GM12878 (cell line): ENCODE measurements at regions not wholly inside any gene's neighbourhood (a gene's known extent, or its start where the extent isn't known, plus 50 kb on each side); places are given as distances from the start of the nearest gene placed in this dataset.

Experiments
- ATAC-seq: fragments of 200-7000 bp; cut with Tn5 transposase; 3 replicates; pipeline ENCODE4 v1.9.1; 2020; ENCODE audit warnings: mild to moderate bottlenecking, moderate library complexity
- BruUV-seq: library from RNA; stranded (reverse); fragments of 400-500 nt; replicated peaks from 2 replicates; lab custom pipeline; 2021; lab: Mats Ljungman, UMichigan
- CTCF ChIA-PET: fragments of 300-600 bp; sonication (Branson Sonifier 250); formaldehyde crosslinking; extraction: SDS; loops from one replicate; lab custom pipeline; 2021; ENCODE audit warnings: inconsistent platforms; lab: Yijun Ruan, JAX
- POLR2A ChIA-PET: fragments of 350-600 bp; formaldehyde crosslinking; extraction: SDS; loops from one replicate; lab custom pipeline; 2021; ENCODE audit warnings: inconsistent platforms; lab: Charles Lee
- RAD21 ChIA-PET: fragments of 300-600 bp; sonication (Branson Sonifier 250); formaldehyde crosslinking; loops from one replicate; lab custom pipeline; 2023; ENCODE audit warnings: antibody characterized with exemption; ENCODE audit not compliant: unreplicated experiment; lab: Charles Lee
- SMC1A ChIA-PET: fragments of 300-600 bp; sonication (Branson Sonifier 250); formaldehyde crosslinking; loops from one replicate; lab custom pipeline; 2023; ENCODE audit not compliant: unreplicated experiment, uncharacterized antibody; lab: Charles Lee
- DNase-seq: peaks from one replicate; pipeline ENCODE4 v3.0.0-alpha.2; 2011; ENCODE audit warnings: low read depth, low spot score
- FAIRE-seq: peaks from 3 replicates; lab custom pipeline; 2011; peaks lifted over from hg19 to GRCh38; lab: Jason Lieb, UNC
- H2AFZ ChIP-seq: 2 replicates; pipeline ENCODE4 v1.6.0; 2011; ENCODE audit warnings: low read depth, low read length, control low read depth; ENCODE audit not compliant: control insufficient read depth
- H3K27ac ChIP-seq: 2 replicates; pipeline ENCODE4 v1.5.1; 2011; ENCODE audit warnings: control low read depth; ENCODE audit not compliant: control insufficient read depth, insufficient read depth
- H3K27me3 ChIP-seq, 2 experiments: replicated peaks in 1 of 2; 2 replicates each; pipeline versions ENCODE4 v1.6.0 to v1.6.1; 2011; ENCODE audit warnings: low read length in 1 of 2; ENCODE audit not compliant: control insufficient read depth in 2 of 2, insufficient read depth in 2 of 2
- H3K36me3 ChIP-seq, 2 experiments: 2 replicates each; pipeline ENCODE4 v1.5.1; 2011; ENCODE audit warnings: low read length in 1 of 2; ENCODE audit not compliant: control insufficient read depth in 2 of 2, insufficient read depth in 2 of 2
- H3K4me1 ChIP-seq: 2 replicates; pipeline ENCODE4 v1.6.1; 2011; ENCODE audit warnings: mild to moderate bottlenecking, low read length, moderate library complexity, mixed read lengths; ENCODE audit not compliant: control insufficient read depth, insufficient read depth
- H3K4me2 ChIP-seq: 2 replicates; pipeline ENCODE4 v1.6.0; 2011; ENCODE audit warnings: control low read depth; ENCODE audit not compliant: control insufficient read depth, insufficient read depth
- H3K4me3 ChIP-seq: fragments of 200-600 bp; sonication (generic); 2 replicates; pipeline ENCODE4 v1.5.1; 2016
- H3K79me2 ChIP-seq: 2 replicates; pipeline ENCODE4 v1.6.0; 2011; ENCODE audit warnings: low read length; ENCODE audit not compliant: control insufficient read depth, insufficient read depth
- H3K9ac ChIP-seq: 2 replicates; pipeline ENCODE4 v1.8.0; 2011; ENCODE audit warnings: low read length, control low read depth, mixed read lengths; ENCODE audit not compliant: control insufficient read depth, insufficient read depth
- H3K9me3 ChIP-seq: replicated peaks from 3 replicates; pipeline ENCODE4 v1.5.1; 2011; ENCODE audit warnings: mild to moderate bottlenecking, low read length; ENCODE audit not compliant: control insufficient read depth, insufficient read depth
- H4K20me1 ChIP-seq: 2 replicates; pipeline ENCODE4 v1.6.0; 2011; ENCODE audit not compliant: control insufficient read depth, insufficient read depth
- BMI1 ChIP-seq: fragments of 450-650 bp; IDR thresholded peaks from 2 replicates; pipeline ENCODE4 v1.6.1; 2016; ENCODE audit warnings: mild to moderate bottlenecking, moderate library complexity, borderline replicate concordance
- CBFB ChIP-seq: IDR thresholded peaks from 2 replicates; pipeline ENCODE4 v1.6.1; 2016; ENCODE audit warnings: antibody characterized with exemption, low read depth
- CHD1 ChIP-seq: IDR thresholded peaks from 2 replicates; pipeline ENCODE4 v1.6.1; 2012; ENCODE audit warnings: low read depth, low read length, improper control_type of control experiment
- E2F4 ChIP-seq: IDR thresholded peaks from 2 replicates; pipeline ENCODE4 v1.6.1; 2012; ENCODE audit warnings: low read depth, low read length, improper control_type of control experiment
- EGR1 ChIP-seq, 2 experiments: IDR thresholded peaks; 1 replicate in 1 of 2; 2 replicates in 1 of 2; pipeline ENCODE4 v1.6.1; 2011 to 2012; ENCODE audit warnings: low read depth in 2 of 2, low read length in 2 of 2, borderline replicate concordance in 1 of 2, mild to moderate bottlenecking in 1 of 2, moderate library complexity in 1 of 2
- EZH2 ChIP-seq: IDR thresholded peaks from 2 replicates; pipeline ENCODE4 v1.6.1; 2012; ENCODE audit warnings: low read depth, mild to moderate bottlenecking, control low read depth, inconsistent platforms, low read length, borderline replicate concordance; ENCODE audit not compliant: control insufficient read depth
- HCFC1 ChIP-seq: fragments of 150-350 bp; IDR thresholded peaks from 2 replicates; pipeline ENCODE4 v1.6.1; 2014; ENCODE audit warnings: low read length
- IRF5 ChIP-seq: fragments of 450-650 bp; IDR thresholded peaks from 2 replicates; pipeline ENCODE4 v1.6.1; 2017; ENCODE audit warnings: borderline replicate concordance
- KAT2A ChIP-seq: conservative IDR thresholded peaks from 2 replicates; pipeline ENCODE4 v1.6.1; 2011; ENCODE audit warnings: low read depth, low read length; ENCODE audit not compliant: control insufficient read depth
- NBN ChIP-seq: fragments of 450-650 bp; IDR thresholded peaks from 2 replicates; pipeline ENCODE4 v1.6.1; 2016
- NFIC ChIP-seq: IDR thresholded peaks from 2 replicates; pipeline ENCODE4 v1.6.1; 2012; ENCODE audit warnings: low read depth, mild to moderate bottlenecking, inconsistent platforms, low read length, moderate library complexity
- RAD21 ChIP-seq: IDR thresholded peaks from 2 replicates; pipeline ENCODE4 v1.6.1; 2011; ENCODE audit warnings: mild to moderate bottlenecking, low read depth, low read length, moderate library complexity; ENCODE audit not compliant: insufficient read depth
- SKIL ChIP-seq: fragments of 450-650 bp; IDR thresholded peaks from 2 replicates; pipeline ENCODE4 v1.6.1; 2017; ENCODE audit warnings: mild to moderate bottlenecking, low read depth, inconsistent platforms; ENCODE audit not compliant: poor library complexity, severe bottlenecking
- SMAD5 ChIP-seq: IDR thresholded peaks from 2 replicates; pipeline ENCODE4 v1.6.1; 2016; ENCODE audit warnings: antibody characterized with exemption, low read depth
- SPI1 ChIP-seq: IDR thresholded peaks from 2 replicates; pipeline ENCODE4 v1.6.1; 2011; ENCODE audit warnings: low read depth, mild to moderate bottlenecking, low read length, moderate library complexity, borderline replicate concordance; ENCODE audit not compliant: insufficient read depth
- SREBF2 ChIP-seq: IDR thresholded peaks from 2 replicates; pipeline ENCODE4 v1.6.1; 2012; ENCODE audit warnings: mild to moderate bottlenecking, low read length
- SUPT20H ChIP-seq: IDR thresholded peaks from 2 replicates; pipeline ENCODE4 v1.6.1; 2011; ENCODE audit warnings: low read depth, mild to moderate bottlenecking, low read length, moderate library complexity, borderline replicate concordance; ENCODE audit not compliant: control insufficient read depth
- TCF3 ChIP-seq: IDR thresholded peaks from 2 replicates; pipeline ENCODE4 v1.6.1; 2012; ENCODE audit warnings: low read depth, mild to moderate bottlenecking, low read length, borderline replicate concordance; ENCODE audit not compliant: insufficient read depth
- WGBS: methylation state at CpG from one replicate; pipeline ENCODE4 v1.1.6; 2016; ENCODE audit warnings: low lambda C conversion rate; ENCODE audit not compliant: insufficient replicate concordance, insufficient coverage; ENCODE audit errors: missing lambda C conversion rate; 5-methylcytosine and 5-hydroxymethylcytosine counted together
- in situ Hi-C: fragments of 300-500 bp; cut with MboI; formaldehyde crosslinking; loops from 9 replicates; pipeline ENCODE4 v1.14.3; 2018; ENCODE audit warnings: mixed read lengths
- intact Hi-C: fragments of 100-400 bp; cut with micrococcal nuclease; formaldehyde crosslinking; loops from one replicate; pipeline ENCODE4 v1.14.2; 2022; ENCODE audit not compliant: unreplicated experiment

- TF ChIP-seq BMI1 (no peak), EZH2 (no peak), NFIC (no peak), SPI1 (no peak), CHD1 (no peak)
These were observed 164.1 kb upstream of the STS start (continued) for GRCh38 chrX:6983207-6983955.

- no peak overlapping the region for H3K4me2 ChIP-seq
- H3K9me3 ChIP-seq, result no peaks in the 10 kb centered on the region
- no TSS peak for BruUV-seq
- H3K4me3 ChIP-seq, result no peak overlapping the region
- H3K79me2 ChIP-seq, result no peaks in the 10 kb centered on the region
- no peaks in the 10 kb centered on the region for H3K36me3 ChIP-seq
- intact Hi-C loops, result no loop called here
- no peak overlapping the region for H3K27ac ChIP-seq
- FAIRE-seq, result no peak
- H3K4me1 ChIP-seq, result no peaks in the 10 kb centered on the region
- no peak for DNase-seq
- SMC1A ChIA-PET, result no interaction called here
- ATAC-seq, result no peak
- no peaks in the 10 kb centered on the region for H4K20me1 ChIP-seq
- POLR2A ChIA-PET, result no interaction called here
- no peaks in the 10 kb centered on the region for H3K27me3 ChIP-seq
- no peak overlapping the region for H2AFZ ChIP-seq
- WGBS, result 62% methylated on average over 8 of the region's 8 CpGs
- CTCF ChIA-PET, result no interaction called here
- RAD21 ChIA-PET, result no interaction called here
- H3K9ac ChIP-seq, result no peak overlapping the region
- in situ Hi-C loops, result no loop called here
- TF ChIP-seq EGR1 (IDR thresholded peaks at IDR 0.05; ENCODE audit: borderline replicate concordance in 1 of 2, low read depth in 2 of 2, low read length in 2 of 2) (no peak), SUPT20H (no peak), HCFC1 (no peak), EZH2 (no peak), E2F4 (no peak), TCF3 (no peak), NBN (no peak), IRF5 (no peak), KAT2A (no peak), RAD21 (no peak), SREBF2 (no peak), CBFB (no peak), SKIL (no peak), SMAD5 (no peak)
These were observed 165.7 kb upstream of the STS start for GRCh38 chrX:6981718-6982406.
